SKM-1 (cell line): ENCODE measurements at regions not wholly inside any gene's neighbourhood (a gene's known extent, or its start where the extent isn't known, plus 50 kb on each side); places are given as distances from the start of the nearest gene placed in this dataset.

Experiments
- DNase-seq: peaks from one replicate; lab custom pipeline; 2025; ENCODE audit not compliant: unreplicated experiment; lab: John Stamatoyannopoulos, UW

DNA sequence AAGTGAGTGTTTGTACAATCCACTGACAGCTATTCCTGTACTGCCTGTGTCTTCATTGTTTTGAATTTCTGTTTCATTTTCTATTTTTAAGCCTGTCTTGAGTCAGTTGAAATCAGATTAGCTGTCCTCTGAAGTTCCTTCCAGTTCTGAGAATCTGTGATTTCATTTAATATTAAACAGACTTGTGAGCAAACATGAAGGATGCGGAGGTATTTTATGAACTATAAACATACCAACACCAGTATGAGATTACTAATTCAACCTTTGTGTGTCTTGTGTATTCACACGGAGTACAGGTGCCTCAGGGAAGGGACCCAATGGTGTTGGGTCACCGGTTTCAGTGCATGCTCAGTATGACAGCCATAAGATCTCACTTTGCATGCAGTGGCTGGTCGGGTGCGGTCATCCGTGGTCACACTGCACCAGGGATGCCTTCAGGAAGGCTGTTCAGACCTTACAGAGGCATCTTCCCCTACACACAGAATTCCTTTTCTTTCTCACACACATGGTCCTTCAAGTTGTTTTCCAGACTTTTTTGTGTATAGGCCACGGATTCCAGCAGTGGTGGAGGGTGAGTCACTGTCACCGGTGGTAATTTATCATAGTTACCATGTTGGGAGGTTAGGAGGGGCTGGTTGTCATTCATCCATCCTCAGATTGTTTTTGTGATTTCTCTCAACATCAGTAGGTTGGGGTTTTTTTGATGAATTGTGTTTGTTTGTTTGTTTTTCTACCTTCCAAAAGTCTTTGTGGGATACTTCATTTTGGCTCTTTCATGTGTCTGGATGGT, 103.0 kb upstream of the SFSWAP start:
- DNase-seq = no peak

DNA sequence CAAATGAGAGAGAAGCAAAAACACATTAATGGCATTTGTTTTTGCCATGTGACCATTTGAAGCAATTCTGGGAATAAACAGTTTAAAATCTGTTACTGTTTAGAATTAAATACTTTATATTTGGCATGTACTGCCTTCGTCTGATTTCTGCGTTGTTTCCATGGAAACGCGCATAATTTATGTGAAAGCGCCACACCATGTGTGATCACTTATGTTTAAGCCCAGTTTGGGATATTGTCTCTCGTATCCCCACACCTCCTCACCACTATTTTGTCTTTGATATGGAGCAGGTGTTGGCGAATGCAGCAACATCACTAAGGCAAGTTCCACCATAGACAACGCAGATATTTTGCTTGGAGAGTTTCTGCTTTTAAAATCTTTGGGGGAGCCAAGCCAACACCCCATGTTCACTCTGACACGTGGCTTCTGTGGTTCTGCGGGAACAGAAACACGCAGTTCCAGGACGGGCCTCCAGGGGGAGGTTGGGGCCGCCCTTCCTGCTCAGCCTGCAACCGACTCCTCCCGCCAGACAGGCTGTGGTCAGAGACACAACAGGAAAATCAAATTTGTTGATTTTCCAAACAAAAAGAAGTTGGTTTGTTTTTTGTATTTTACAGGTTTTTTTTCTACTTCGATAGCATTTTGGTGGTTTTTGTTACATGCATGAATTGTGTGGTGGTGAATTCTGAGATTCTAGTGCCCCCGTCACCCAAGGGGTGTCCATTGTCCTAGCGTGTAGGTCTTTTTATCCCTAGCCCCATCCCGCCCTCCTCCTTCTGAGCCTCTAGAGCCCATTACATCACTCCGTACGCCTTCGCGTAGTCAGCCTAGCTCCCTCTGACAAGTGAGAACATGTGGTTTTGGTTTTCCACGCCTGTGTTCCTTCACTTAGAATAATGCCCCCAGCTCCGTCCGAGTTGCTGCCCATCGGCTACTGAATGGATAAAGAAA, 101.9 kb upstream of the SFSWAP start:
- DNase-seq = no peak

DNA sequence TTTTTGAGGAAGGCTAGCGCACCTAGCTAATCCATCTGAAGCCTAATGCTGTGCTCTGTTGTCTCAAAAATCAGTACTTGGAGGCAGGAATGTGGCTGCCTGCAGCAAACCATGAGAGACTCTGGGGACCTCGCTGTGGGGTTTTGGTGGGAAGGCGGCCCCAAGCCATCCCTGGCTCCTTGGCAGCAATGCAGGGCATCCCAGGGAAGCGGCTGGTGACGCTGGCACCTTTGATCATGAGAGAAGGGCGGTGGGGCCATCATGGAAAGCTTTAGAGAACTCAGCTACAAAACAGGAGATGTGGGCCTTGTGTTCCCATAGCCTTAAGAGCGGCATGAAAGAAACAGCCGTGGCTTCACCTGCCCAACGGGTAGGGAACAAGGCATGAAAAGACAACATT, 101.1 kb upstream of the SFSWAP start:
- DNase-seq = no peak

DNA sequence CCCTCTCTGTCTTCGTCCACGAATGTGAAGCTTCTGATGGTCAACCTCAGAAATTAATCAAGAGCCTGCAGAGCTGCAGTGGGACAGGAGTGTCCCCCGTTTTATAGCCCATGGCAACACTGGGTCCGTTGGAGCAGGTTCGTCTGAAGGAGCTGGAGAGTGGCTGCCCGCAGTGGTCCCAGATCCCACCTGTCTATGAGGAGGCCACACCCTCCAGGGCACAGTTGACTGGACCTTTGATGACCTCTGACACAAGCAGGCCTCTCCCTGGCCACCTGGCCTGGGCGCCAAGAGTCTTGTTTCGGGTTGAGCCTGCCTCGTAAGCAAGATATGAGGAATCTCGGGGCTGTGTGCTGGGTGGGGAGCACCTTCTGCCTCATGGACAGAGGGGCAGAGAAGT, 100.7 kb upstream of the SFSWAP start:
- no peak for DNase-seq

DNA sequence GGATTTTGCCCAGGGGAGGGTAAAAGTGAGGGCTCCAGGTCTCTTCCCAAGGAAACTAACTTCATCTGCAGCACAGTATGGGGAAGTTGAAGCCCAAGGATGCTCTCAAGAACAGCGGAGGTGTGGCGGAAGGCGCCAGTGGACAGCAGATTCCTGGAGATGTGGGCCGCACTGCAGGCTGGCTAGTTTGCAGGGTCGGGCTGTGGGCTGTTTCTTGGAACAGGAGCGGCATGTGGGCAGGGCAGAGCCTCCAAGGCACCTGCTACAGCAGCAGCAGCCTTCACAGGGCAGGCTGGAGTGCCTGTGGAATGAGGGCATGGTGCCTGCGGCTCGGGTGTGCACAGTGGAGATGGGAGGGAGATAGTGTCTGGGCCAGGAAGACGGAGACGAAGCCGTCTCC, 100.0 kb upstream of the SFSWAP start:
- no peak for DNase-seq

DNA sequence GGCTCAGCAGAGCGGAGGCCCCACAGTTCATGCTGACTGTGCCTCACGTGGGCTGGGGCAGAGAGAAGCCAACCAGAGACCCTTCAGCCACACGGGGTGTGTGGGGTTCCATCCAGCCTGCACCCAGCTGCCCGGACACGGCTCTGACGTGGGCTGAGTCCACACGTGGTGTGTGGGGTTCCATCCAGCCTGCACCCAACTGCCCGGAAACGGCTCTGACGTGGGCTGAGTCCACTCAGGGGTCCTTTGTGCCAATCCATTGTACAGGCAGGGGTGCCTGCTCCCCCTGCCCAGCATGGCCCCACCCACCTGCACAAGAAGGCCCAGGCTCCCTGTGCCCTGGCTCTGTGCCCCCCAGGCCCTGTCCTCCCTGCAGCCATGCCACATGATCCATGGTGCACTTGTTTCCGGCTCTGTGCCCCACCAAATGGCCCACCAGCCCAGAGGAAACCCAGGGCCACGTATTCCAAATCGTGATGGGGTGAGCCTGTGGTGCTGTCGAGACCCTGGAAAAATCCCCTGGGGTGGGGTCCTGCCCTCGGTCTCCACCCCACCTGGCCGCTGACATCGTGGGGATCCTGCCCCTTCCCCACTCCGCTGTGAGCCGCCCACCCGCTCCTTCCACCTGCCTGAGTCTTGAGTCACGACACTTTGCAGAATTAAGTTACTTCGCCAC, 99.3 kb upstream of the SFSWAP start:
- no peak for DNase-seq

DNA sequence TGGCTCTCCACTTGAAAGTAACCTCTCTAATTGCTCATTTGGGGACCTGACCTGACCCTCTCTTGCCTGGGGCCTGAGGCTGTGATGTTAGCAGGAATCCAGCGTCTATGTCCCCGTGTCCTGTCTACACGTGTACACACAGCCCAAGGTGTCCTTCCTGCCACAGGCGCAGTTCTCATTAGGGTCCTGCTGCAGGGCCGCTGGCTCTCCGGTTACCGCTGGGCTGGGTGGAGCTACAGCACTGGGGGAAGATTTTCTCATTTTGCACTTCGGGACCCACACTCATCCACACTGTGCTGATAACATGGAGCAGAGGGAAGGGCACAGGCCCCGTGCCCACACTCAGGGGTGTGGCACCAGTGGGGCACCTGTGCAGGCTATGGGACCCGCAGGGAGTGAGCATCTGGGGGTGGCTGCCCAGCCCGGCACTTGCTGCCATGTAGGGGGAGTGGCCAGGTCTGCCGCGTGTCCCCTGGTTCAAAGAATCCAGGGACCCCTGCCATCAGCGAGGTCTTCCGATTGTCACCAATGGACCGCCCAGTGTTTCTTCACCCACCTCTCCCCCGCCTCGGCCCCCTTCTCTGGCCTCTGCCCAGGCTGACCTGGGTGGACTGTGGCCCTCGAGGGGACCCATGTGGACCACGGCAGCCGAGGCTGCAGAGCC, 98.7 kb upstream of the SFSWAP start:
- DNase-seq = no peak

DNA sequence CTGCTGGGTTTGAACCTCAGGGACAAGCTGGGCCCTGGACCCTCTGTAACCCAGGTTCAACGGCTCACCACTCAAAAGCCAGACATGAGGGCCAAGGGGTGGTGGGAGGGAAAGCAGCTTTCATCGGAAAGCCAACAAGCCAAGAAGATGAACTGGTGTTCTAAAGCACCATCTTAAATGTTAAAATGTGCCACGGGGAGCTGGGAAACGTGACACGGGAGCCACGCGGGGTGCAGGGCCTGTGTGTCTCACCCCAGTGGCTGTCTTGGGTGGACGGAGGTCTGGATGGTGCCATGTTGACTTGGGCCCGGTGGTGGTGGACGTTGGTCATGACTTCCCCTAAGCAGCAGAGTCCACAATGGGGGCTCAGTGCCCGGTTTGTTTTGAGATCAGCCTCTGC, 97.7 kb upstream of the SFSWAP start:
- no peak for DNase-seq

DNA sequence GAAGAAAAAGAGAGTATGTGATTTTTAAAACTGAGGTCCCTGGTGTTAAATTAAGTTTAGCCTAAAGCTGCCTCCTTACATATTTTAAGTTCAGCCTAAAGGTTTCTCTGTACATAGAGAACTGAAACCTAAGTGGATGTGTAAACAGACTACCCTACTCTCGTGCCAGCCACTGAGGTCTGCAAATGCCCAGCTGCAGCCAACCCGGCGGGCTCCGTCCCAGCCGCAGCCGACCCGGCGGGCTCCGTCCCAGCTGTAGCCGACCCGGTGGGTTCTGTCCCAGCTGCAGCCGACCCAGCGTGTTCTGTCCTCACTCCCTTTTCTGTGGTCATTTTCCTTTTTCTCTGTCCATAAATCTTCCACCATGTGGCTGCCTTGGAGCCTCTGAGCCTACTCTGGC, 97.2 kb upstream of the SFSWAP start:
- DNase-seq = no peak

DNA sequence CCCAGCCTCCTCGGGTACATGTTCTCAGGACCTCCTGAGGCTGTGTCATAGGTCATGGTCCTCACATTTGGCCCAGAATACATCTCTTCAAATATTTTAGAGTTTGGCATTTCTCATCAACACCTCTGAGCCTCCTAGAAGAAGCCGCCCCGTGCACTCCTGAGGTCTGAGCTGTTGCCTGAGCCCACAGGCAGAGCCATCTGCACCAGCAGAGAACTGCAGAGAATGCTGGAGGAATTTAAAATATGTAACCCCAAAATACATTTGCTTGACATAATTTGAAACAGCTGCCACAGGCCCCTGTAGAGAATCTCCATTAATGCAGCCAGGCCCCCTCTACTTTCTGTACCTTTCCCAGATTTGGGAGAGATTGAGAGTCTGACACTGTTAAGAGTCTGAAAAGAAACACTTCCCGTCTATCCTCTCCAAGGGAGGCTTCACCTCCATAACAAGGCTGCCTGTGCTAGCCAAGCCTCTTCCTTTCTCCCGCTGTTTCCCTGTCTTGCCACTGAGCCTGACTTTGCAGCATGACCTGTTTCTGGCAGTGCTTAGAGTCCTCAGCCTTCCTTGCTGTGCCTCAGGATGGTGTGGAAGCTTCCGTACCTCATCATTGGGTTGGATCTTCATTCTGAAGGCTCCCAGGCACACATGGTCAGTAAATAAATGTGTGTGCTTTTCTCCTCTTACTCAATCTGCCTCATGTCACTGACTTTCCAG, 95.4 kb upstream of the SFSWAP start:
- no peak for DNase-seq

DNA sequence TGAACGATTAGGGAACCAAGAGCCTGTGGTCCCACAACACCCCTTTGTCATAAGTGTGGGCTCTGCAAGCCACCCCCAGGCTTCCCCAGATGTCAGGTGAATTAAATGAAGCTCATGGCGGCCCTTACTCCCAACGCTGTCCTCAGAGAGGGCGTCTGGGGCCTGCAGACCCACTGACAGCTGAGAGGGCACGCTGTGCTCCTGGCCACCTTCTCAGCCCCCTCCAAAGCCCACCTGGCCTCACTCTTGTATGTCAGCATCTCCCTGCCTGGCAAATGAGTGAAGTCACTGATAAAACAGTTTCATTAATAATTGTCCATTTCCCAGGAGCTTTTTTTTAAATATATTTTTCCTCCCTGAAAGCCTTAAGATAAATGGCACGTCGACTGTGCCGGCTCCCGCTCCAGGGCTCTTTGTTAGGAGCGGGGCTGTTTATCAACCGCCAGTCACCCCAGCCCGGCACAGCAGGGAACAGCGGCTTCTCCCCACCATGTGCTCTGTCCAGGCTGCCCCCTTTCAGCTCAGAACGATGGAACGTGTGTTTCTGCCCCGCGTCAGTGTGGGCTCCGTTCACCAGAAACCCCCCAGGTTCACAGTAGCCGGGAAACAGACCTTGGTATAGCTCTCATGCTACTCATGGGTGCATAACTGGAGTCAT, 94.7 kb upstream of the SFSWAP start:
- no peak for DNase-seq

DNA sequence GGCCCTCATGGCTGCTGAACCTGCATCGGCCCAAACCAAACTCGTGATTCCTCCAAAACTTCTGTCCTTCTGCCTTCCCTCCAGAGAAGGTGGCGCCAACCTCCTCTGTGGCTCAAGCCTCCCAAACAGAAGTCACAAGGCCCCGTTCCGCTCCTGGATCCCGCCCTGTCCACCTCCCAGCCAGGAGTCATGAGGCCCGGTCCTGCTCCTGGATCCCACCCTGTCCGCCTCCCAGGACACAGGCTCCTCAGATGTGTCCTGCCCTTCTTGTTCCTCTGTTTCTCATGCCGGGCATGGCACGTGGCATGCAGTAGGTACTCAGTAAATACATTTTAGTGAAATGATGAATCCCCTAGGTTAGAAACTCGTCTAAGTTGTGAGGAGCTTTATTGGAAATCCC, 94.2 kb upstream of the SFSWAP start:
- no peak for DNase-seq

DNA sequence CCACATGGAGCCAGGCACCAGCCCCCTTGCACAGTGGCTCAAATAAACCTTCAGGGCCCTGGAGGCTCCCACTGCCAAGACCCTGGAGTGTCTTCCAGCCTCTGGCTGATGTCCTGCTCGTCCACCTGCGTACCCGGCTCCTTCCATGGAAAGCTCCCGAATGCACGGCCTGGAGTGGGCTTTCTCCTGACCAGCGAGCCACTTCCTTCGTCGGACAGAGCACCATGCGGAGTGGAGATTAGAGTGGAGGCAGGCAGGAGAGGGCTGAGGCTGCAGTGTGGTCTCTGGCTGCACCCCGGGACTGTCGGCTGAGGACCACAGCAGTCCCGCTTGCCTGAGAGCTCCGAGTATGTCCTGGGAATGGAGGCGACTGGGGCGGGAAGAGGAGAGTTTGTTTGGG, 93.7 kb upstream of the SFSWAP start:
- DNase-seq = no peak

DNA sequence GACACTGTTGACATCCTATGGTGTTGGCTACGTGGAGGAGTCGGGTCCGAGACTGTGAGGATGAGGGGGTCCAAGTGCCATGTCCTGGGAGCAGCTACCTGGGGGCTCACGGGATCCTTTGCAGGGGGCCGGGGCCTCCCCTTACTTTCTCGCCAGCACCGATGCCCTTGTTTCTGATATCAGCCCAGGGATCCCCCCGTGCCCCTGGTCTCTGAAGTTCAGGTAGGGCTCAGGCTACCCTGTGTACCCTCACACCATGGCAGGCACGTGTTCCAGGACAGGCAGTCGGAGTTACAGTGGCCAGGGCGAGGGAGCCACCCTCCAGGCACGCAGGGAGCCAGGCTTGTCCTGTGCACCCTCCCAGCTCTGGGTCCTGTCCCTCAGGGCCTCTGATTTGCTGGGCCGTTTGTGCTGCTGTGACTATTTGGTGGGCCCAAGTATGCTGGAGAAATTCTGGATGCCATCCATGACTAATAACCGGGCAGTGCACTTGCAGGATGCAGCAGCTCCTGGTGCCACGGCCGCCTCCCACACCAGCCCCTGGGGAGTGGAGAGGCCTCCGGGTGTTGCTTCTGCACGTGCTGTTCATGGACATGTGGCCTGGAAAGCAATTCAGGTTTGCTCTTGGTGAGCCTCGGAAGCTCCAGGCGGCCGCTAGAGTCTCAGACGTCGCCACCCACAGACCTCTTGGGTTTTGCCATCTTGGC, 93.1 kb upstream of the SFSWAP start:
- DNase-seq = no peak

DNA sequence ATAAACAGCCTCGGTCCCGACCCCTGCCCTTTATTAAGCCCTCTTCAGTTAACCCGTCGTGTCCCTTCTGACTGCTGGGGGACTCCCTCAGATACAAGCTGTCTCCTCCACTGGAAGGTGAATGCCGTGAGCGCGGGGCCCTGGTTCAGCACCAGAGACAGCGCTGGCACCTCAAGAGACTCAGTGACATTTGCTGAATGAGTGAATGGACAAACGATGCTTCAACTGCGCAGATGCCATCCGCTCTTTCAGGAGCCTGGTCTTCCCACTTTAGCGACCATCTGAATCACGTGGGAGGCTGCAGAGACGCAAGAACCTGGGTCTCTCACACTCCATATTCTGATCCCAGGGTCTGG, 92.6 kb upstream of the SFSWAP start:
- DNase-seq = no peak

DNA sequence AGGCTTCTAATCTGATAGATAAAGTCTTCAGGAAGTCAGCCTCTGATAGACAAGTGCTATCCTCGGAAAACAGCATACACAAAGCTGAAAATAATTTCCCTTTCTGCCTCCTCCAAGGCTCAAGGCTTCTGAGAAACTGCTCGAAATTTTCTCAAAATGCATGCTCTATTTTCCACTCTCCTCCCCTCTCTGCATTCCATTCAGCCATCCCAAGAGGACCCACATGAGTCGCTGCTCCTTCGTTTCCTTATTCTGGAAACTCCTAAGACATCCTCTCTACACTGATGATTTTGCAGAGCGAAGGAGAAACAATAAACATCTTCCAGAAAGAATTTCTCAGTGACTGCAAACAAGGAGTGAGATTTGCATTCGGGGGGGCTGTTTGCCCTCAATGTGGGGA, 92.2 kb upstream of the SFSWAP start:
- no peak for DNase-seq

DNA sequence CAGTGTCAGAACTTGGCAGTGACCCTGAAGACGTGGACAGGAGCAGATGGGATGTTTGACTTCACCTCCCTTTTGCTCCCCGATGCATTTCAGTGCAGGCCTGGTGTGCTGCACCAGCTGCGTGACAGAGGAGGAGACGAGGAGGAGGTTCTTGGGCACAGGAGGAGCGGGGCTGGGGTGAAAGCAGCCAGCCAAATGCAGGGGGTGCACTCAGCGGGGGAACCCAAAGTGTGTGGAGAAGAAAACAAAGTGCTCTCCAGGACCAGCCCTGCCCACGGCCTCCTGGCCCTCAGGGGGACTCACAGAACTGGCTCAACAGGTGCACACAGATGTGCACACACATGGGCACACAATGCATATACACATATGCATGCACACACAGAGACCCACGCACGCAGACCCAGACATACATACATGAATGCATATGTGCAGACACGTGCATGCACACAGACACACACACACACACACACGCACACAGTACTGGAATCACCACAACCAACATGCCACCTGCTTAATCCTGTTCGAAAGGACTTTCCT, 91.7 kb upstream of the SFSWAP start:
- no peak for DNase-seq

DNA sequence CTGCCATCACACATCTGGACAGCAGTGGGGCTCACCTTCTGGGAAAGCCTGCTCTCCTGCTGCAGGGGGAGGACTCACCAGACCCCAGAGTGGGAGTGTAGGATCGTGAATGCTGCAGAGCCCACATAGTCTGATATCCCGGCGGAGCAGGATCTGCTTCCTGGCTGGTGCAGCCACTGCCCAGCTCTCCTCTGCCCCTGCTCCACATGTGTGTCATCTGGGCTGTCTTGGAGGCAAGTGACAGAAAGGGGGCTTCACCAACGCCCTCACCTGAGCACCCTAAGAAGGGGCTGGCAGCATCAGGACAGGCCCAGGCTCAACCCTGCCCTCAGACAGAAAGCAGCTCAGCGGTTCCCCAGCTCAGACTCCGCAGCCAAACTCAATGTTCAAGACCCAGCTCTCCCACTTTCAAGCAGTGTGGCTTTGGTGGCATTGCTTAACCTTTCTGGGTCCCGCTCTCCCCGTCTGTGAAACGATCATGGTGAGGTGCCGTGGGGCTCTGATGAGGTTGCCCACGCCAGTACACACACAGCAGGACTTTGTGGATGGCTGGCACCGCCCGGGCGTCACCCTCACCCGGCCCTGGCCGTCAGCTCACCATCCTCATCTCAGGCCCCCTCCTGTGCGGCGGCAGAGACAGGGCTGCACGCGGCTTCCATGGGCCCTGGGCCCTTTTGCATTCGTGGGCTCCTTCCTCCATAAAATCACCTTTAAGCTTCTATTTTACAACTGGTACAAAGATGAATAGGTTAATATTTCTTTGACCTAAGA, 91.0 kb upstream of the SFSWAP start:
- DNase-seq = no peak

DNA sequence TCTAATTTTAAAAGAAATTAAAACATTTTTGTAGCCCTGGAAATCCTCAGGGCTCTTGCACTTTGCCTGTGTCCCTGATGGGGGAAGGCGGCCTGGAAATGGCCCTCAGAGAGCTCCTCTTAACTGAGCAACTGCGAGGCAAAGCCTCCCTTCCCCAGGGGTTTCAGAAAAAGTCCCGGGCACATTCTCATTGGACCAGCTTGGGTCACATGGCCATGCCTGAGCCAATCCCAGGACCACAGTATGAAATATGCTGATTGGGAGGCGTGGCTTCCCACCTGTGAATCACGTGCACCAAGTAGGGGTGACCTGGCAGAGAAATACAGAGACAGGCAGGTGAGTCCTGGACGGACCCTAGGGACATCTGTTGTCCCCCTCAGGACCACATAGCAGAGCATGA, 90.4 kb upstream of the SFSWAP start:
- no peak for DNase-seq
